ENCODE measurements at regions not wholly inside any gene's neighbourhood (a gene's known extent, or its start where the extent isn't known, plus 50 kb on each side); places are given as distances from the start of the nearest gene placed in this dataset.

GRCh38 chr15:34654625-34655024 is 71.2 kb upstream of the GOLGA8B start (continued):
- TF ChIP-seq MITF (IDR thresholded peaks at IDR 0.05) = no peak
- no peak for TF ChIP-seq ATF1 (CRISPR knock-in tag; IDR thresholded peaks at IDR 0.05)
- peak; percentile 19; the same call in 1 of the 2 replicates for TF ChIP-seq ATF1 (tag; IDR thresholded peaks at IDR 0.05)
- TF ChIP-seq KDM1A (IDR thresholded peaks at IDR 0.05) = peak; percentile 86 to 88
- TF ChIP-seq NCOR1 (IDR thresholded peaks at IDR 0.05) = peak; percentile 76
- no peak for TF ChIP-seq PTTG1 (tag; IDR thresholded peaks at IDR 0.05; ENCODE audit: low read depth)
- TF ChIP-seq RB1 (IDR thresholded peaks at IDR 0.05; ENCODE audit: low read depth) = no peak
- peak; percentile 82; the same call in 1 of the 2 replicates for TF ChIP-seq RNF2 (IDR thresholded peaks at IDR 0.05)
- no peak for TF ChIP-seq STAT5B (CRISPR knock-in tag; IDR thresholded peaks at IDR 0.05)
- TF ChIP-seq HEY1 (CRISPR knock-in tag; IDR thresholded peaks at IDR 0.05; ENCODE audit: borderline replicate concordance) = no peak
- TF ChIP-seq ZNF41 (CRISPR knock-in tag; conservative IDR thresholded peaks at IDR 0.05) = no peak
- no peak for TF ChIP-seq ZEB2 (IDR thresholded peaks at IDR 0.05)
- no peak for TF ChIP-seq E2F3 (CRISPR knock-in tag; IDR thresholded peaks at IDR 0.05)
- no peak for TF ChIP-seq CTBP1 (IDR thresholded peaks at IDR 0.05; ENCODE audit: borderline replicate concordance)
- peak in 1 of 2 experiments; percentile 3 for TF ChIP-seq AFF1 (IDR thresholded peaks at IDR 0.05; ENCODE audit: low read depth in 1 of 2, partially characterized antibody in 2 of 2)
- no peak for TF ChIP-seq PHB2 (IDR thresholded peaks at IDR 0.05; ENCODE audit: low read depth)
- TF ChIP-seq ZNF511 (CRISPR knock-in tag; IDR thresholded peaks at IDR 0.05) = no peak
- TF ChIP-seq CHD4 (IDR thresholded peaks at IDR 0.05; ENCODE audit: insufficient read depth, insufficient replicate concordance, low read depth, low read length, poor library complexity, severe bottlenecking) = no peak
- no peak for TF ChIP-seq SIX5 (IDR thresholded peaks at IDR 0.05; ENCODE audit: borderline replicate concordance in 1 of 2, insufficient read depth in 1 of 2, low read depth in 1 of 2, low read length in 2 of 2)
- no peak for TF ChIP-seq ZBTB33 (CRISPR knock-in tag; IDR thresholded peaks at IDR 0.05)
- TF ChIP-seq ZNF184 (CRISPR knock-in tag; IDR thresholded peaks at IDR 0.05) = no peak
- TF ChIP-seq POLR2H (tag; IDR thresholded peaks at IDR 0.05; ENCODE audit: low read depth) = no peak
- no peak for TF ChIP-seq FOXJ2 (tag; IDR thresholded peaks at IDR 0.05)
- peak; percentile 73 for TF ChIP-seq KLF16 (IDR thresholded peaks at IDR 0.05)
- no peak for TF ChIP-seq FOXK2 (conservative IDR thresholded peaks at IDR 0.05 in 1 of 2, IDR thresholded peaks at IDR 0.05 in 1 of 2; ENCODE audit: low read depth in 2 of 2)
